ENCODE measurements at regions not wholly inside any gene's neighbourhood (a gene's known extent, or its start where the extent isn't known, plus 50 kb on each side); places are given as distances from the start of the nearest gene placed in this dataset.

DNA sequence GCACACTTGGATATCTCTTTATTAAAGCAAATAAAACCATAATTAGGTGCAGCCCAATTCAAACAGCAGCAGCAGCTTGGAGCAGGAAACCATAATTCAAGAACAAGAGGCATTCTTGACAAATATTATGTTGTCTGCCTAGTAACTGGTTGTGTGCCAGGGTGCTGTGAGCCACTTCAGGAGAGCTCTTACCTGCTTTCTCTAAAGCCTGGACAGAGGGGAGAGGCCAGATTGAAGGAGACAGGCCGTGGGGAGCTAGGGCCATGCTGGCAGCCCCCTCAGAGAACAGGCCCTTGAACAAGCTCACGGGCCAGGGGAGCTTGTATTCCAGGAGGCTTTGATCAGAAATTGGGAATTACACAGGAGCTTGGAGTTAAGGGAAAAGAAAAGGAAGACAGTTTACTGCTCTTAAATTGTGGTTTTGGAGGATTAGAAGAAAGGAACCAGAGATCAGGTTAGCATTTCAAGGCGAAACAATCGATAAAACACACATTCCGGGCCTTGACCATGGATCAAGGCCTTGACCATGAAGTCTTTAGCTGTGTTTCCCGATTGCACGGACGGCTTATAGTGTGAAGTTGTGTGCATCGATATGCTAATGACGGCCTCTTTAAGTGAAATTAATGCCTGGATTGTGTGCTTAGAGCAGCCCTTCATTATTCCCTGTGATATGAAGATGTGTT lies 69.8 kb upstream of the NKX2-2 start:
- no peak for TF ChIP-seq POLR2A (IDR thresholded peaks at IDR 0.05)
- TF ChIP-seq, protein P1, sequence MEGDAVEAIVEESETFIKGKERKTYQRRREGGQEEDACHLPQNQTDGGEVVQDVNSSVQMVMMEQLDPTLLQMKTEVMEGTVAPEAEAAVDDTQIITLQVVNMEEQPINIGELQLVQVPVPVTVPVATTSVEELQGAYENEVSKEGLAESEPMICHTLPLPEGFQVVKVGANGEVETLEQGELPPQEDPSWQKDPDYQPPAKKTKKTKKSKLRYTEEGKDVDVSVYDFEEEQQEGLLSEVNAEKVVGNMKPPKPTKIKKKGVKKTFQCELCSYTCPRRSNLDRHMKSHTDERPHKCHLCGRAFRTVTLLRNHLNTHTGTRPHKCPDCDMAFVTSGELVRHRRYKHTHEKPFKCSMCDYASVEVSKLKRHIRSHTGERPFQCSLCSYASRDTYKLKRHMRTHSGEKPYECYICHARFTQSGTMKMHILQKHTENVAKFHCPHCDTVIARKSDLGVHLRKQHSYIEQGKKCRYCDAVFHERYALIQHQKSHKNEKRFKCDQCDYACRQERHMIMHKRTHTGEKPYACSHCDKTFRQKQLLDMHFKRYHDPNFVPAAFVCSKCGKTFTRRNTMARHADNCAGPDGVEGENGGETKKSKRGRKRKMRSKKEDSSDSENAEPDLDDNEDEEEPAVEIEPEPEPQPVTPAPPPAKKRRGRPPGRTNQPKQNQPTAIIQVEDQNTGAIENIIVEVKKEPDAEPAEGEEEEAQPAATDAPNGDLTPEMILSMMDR (IDR thresholded peaks at IDR 0.05): no peak
